Progenitor cell of endocrine pancreas (in vitro differentiated cells): ENCODE measurements at regions not wholly inside any gene's neighbourhood (a gene's known extent, or its start where the extent isn't known, plus 50 kb on each side); places are given as distances from the start of the nearest gene placed in this dataset.
"Not testable (repeated sequence)": the region's sequence is repeated elsewhere in the genome, so short reads cannot be mapped to it uniquely, and the experiment has no call there.

Experiments used
- DNase-seq: peaks from one replicate; pipeline ENCODE4 v3.0.0; 2021; ENCODE audit warnings: low spot score; ENCODE audit not compliant: unreplicated experiment
- H3K27ac Mint-ChIP-seq: 2 replicates; pipeline ENCODE4 v1.8.0; 2021; ENCODE audit warnings: mild to moderate bottlenecking, moderate library complexity, mixed read lengths
- H3K27me3 Mint-ChIP-seq: 2 replicates; pipeline ENCODE4 v1.8.0; 2021; ENCODE audit warnings: mixed read lengths
- H3K36me3 Mint-ChIP-seq: 2 replicates; pipeline ENCODE4 v1.8.0; 2022; ENCODE audit warnings: mixed read lengths; ENCODE audit not compliant: insufficient read depth
- H3K4me1 Mint-ChIP-seq: 2 replicates; pipeline ENCODE4 v1.8.0; 2021; ENCODE audit warnings: low read depth, mixed read lengths
- H3K4me3 Mint-ChIP-seq: 2 replicates; pipeline ENCODE4 v1.8.0; 2021; ENCODE audit warnings: low read depth, mild to moderate bottlenecking, moderate library complexity, mixed read lengths
- H3K9me3 Mint-ChIP-seq: 2 replicates; pipeline ENCODE4 v1.8.0; 2021; ENCODE audit warnings: low read depth, mixed read lengths
- CTCF ChIP-seq: fragments of 200-600 bp; sonication (generic); IDR thresholded peaks from one replicate; pipeline ENCODE4 v1.5.0; 2021; ENCODE audit warnings: antibody characterized with exemption, mild to moderate bottlenecking; ENCODE audit not compliant: unreplicated experiment

GRCh38 chr1:221045151-221045550, 165.9 kb downstream of the HLX start:
- peaks cover 9% of the 10 kb centered on the region for H3K9me3 Mint-ChIP-seq
- H3K27ac Mint-ChIP-seq = no peak overlapping the region
- DNase-seq = no peak
- TF ChIP-seq CTCF = no peak
- no peak overlapping the region for H3K4me3 Mint-ChIP-seq
- no peaks in the 10 kb centered on the region for H3K4me1 Mint-ChIP-seq
- peaks cover 3% of the 10 kb centered on the region for H3K36me3 Mint-ChIP-seq
- peaks cover 9% of the 10 kb centered on the region for H3K27me3 Mint-ChIP-seq

GRCh38 chr1:221045842-221046831, 166.9 kb downstream of the HLX start:
- Mint-ChIP-seq H3K36me3 (peaks cover 3% of the 10 kb centered on the region), H3K4me1 (no peaks in the 10 kb centered on the region), H3K27me3 (peaks cover 9% of the 10 kb centered on the region), H3K27ac (no peak overlapping the region), H3K4me3 (no peak overlapping the region), H3K9me3 (peaks cover 13% of the 10 kb centered on the region)
- TF ChIP-seq CTCF = no peak
- DNase-seq = no peak

DNA sequence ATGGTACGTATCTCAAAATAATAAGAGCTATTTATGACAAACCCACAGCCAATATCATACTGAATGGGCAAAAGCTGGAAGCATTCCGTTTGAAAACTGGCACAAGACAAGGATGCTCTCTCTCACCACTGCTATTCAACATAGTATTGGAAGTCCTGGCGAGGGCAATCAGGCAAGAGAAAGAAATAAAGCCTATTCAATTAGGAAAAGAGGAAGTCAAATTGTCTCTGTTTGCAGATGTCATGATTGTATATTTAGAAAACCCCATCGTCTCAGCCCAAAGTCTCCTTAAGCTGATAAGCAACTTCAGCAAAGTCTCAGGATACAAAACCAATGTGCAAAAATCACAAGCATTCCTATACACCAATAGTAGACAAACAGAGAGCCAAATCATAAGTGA, 172.1 kb downstream of the HLX start:
- not testable (repeated sequence) for H3K4me3 Mint-ChIP-seq, DNase-seq, H3K4me1 Mint-ChIP-seq, H3K36me3 Mint-ChIP-seq, H3K27ac Mint-ChIP-seq
- peaks cover 21% of the 10 kb centered on the region for H3K9me3 Mint-ChIP-seq
- H3K27me3 Mint-ChIP-seq = peaks cover 12% of the 10 kb centered on the region

- H3K4me3 Mint-ChIP-seq = no peak overlapping the region
- no peak for DNase-seq
- peaks cover 21% of the 10 kb centered on the region for H3K9me3 Mint-ChIP-seq
- H3K27me3 Mint-ChIP-seq = peaks cover 6% of the 10 kb centered on the region
- no peak overlapping the region for H3K27ac Mint-ChIP-seq
- H3K36me3 Mint-ChIP-seq = peaks cover 5% of the 10 kb centered on the region
- no peak for TF ChIP-seq CTCF
- H3K4me1 Mint-ChIP-seq = no peaks in the 10 kb centered on the region
These were observed 174.6 kb downstream of the HLX start for GRCh38 chr1:221053889-221054288.

GRCh38 chr1:221059506-221059905, 180.3 kb downstream of the HLX start:
- no peak overlapping the region for H3K27ac Mint-ChIP-seq
- H3K27me3 Mint-ChIP-seq = peaks cover 6% of the 10 kb centered on the region
- H3K9me3 Mint-ChIP-seq = peaks cover 7% of the 10 kb centered on the region
- DNase-seq = no peak
- no peak overlapping the region for H3K4me3 Mint-ChIP-seq
- no peak for TF ChIP-seq CTCF
- no peaks in the 10 kb centered on the region for H3K4me1 Mint-ChIP-seq
- no peaks in the 10 kb centered on the region for H3K36me3 Mint-ChIP-seq

GRCh38 chr1:221063651-221064050, 184.4 kb downstream of the HLX start:
- no peaks in the 10 kb centered on the region for H3K36me3 Mint-ChIP-seq
- H3K4me1 Mint-ChIP-seq = no peaks in the 10 kb centered on the region
- peaks cover 10% of the 10 kb centered on the region for H3K27me3 Mint-ChIP-seq
- no peak for TF ChIP-seq CTCF
- no peak for DNase-seq
- peaks cover 7% of the 10 kb centered on the region for H3K9me3 Mint-ChIP-seq
- no peak overlapping the region for H3K27ac Mint-ChIP-seq
- no peak overlapping the region for H3K4me3 Mint-ChIP-seq
